Endothelial cell (in vitro differentiated cells): ENCODE measurements at regions not wholly inside any gene's neighbourhood (a gene's known extent, or its start where the extent isn't known, plus 50 kb on each side); places are given as distances from the start of the nearest gene placed in this dataset.
"Not testable (repeated sequence)": the region's sequence is repeated elsewhere in the genome, so short reads cannot be mapped to it uniquely, and the experiment has no call there.

Experiments
- DNase-seq: peaks from one replicate; pipeline ENCODE4 v3.0.0; 2021; ENCODE audit warnings: low spot score
- H3K27ac Mint-ChIP-seq: one replicate; pipeline ENCODE4 v1.8.0; 2021; ENCODE audit warnings: mixed read lengths, inconsistent platforms; ENCODE audit not compliant: unreplicated experiment
- H3K27me3 Mint-ChIP-seq: one replicate; pipeline ENCODE4 v1.8.0; 2021; ENCODE audit warnings: mild to moderate bottlenecking, moderate library complexity, mixed read lengths, inconsistent platforms; ENCODE audit not compliant: unreplicated experiment
- H3K36me3 Mint-ChIP-seq: one replicate; pipeline ENCODE4 v1.8.0; 2021; ENCODE audit warnings: mild to moderate bottlenecking, low read depth, mixed read lengths, inconsistent platforms; ENCODE audit not compliant: unreplicated experiment
- H3K4me1 Mint-ChIP-seq: one replicate; pipeline ENCODE4 v1.8.0; 2021; ENCODE audit warnings: mild to moderate bottlenecking, mixed read lengths, inconsistent platforms; ENCODE audit not compliant: unreplicated experiment
- H3K4me3 Mint-ChIP-seq: one replicate; pipeline ENCODE4 v1.8.0; 2021; ENCODE audit warnings: mild to moderate bottlenecking, mixed read lengths, inconsistent platforms; ENCODE audit not compliant: unreplicated experiment
- H3K9me3 Mint-ChIP-seq: one replicate; pipeline ENCODE4 v1.8.0; 2021; ENCODE audit warnings: mixed read lengths, inconsistent platforms; ENCODE audit not compliant: unreplicated experiment
- TF ChIP-seq, protein P1 (sequence below): fragments of 200-600 bp; sonication (generic); IDR thresholded peaks from one replicate; pipeline ENCODE4 v1.5.0; 2021; ENCODE audit warnings: antibody characterized with exemption; ENCODE audit not compliant: unreplicated experiment

DNA sequence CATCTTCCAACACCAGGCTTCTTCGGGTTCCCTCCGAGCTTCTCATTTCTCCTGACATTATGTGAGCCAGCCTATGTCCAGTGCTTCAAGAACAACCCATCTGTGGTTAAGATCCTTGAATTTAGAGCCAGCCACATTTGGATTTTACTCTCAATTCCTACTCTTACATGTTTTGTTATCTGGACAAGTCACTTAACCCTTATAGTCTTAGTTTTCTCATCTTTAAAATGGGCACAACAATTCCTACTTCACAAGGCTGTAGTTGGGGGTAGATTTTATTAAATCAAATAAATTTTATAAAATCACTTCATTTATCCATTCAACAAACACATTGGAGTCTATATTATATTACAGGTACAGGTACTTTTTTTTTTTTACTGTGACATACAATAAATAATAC lies 105.5 kb upstream of the SLC38A2 start:
- Mint-ChIP-seq H3K4me3 (no peak overlapping the region), H3K27ac (no peak overlapping the region), H3K9me3 (no peaks in the 10 kb centered on the region), H3K4me1 (peaks cover 8% of the 10 kb centered on the region), H3K27me3 (no peaks in the 10 kb centered on the region), H3K36me3 (no peaks in the 10 kb centered on the region)
- DNase-seq = no peak
- TF ChIP-seq, protein P1, sequence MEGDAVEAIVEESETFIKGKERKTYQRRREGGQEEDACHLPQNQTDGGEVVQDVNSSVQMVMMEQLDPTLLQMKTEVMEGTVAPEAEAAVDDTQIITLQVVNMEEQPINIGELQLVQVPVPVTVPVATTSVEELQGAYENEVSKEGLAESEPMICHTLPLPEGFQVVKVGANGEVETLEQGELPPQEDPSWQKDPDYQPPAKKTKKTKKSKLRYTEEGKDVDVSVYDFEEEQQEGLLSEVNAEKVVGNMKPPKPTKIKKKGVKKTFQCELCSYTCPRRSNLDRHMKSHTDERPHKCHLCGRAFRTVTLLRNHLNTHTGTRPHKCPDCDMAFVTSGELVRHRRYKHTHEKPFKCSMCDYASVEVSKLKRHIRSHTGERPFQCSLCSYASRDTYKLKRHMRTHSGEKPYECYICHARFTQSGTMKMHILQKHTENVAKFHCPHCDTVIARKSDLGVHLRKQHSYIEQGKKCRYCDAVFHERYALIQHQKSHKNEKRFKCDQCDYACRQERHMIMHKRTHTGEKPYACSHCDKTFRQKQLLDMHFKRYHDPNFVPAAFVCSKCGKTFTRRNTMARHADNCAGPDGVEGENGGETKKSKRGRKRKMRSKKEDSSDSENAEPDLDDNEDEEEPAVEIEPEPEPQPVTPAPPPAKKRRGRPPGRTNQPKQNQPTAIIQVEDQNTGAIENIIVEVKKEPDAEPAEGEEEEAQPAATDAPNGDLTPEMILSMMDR = no peak

DNA sequence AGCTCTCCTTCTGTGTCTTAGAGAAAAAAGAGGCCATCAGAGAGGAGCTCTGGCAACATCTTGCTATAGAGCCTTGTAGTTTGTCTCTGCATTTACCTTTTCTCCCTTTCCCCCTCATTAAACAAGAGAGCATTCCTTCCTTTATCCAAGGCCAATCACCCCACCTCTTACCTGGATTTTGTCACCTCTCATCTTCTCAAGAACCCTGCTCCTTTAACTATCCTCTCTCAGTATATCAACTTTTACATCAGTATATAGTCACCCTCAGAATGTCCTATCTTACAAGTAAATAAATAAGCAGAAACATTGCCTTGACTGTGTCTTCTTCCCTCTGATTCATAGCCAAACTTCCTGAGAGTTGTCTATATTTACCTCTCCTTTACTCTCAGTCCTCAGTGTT lies 105.0 kb upstream of the SLC38A2 start:
- Mint-ChIP-seq H3K27me3 (no peaks in the 10 kb centered on the region), H3K4me1 (peaks cover 8% of the 10 kb centered on the region), H3K9me3 (no peaks in the 10 kb centered on the region), H3K36me3 (no peaks in the 10 kb centered on the region), H3K4me3 (no peak overlapping the region), H3K27ac (no peak overlapping the region)
- no peak for DNase-seq
- TF ChIP-seq, protein P1 = no peak

DNA sequence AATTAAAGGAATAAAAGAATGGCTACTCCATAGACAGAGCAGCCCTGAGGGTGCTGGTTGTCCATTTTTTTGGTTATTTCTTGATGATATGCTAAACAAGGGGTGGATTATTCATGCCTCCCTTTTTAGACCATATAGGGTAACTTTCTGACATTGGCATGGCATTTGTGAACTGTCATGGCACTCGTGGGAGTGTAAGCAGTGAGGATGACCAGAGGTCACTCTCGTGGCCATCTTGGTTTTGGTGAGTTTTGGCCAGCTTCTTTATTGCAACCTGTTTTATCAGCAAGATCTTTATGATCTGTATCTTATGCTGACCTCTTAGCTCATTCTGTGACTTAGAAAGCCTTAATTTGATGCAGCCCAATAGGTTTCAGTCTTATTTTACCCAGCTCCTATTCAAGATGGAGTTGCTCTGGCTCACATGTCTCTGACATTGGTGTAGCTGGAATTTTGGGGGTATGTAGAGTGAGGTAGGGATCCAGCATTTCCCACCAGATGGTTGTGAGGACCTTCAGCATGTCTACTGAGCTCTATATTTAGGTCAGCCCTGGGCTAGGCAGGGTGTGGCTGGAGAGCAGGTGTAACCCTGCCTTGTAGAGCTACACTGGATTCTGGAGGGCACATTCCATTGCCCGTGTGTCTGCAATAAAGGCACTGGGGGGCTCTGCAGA lies 103.5 kb upstream of the SLC38A2 start:
- no peaks in the 10 kb centered on the region for H3K36me3 Mint-ChIP-seq

DNA sequence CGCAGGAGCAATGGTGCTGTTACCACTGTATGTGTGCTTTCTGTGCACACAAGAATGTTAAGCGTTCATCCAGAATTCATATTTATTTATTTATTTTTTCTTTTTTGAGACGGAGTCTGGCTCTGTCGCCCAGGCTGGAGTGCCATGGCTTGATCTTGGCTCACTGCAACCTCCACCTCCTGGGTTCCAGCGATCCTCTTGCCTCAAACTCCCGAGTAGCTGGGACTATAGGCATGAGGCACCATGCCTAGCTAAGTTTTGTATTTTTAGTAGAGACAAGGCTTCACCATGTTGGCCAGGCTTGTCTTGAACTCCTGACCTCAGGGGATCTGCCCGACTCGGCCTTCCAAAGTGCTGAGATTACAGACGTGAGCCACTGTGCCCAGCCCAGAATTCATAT lies 101.8 kb upstream of the SLC38A2 start:
- DNase-seq, H3K4me3 Mint-ChIP-seq, H3K27ac Mint-ChIP-seq, H3K4me1 Mint-ChIP-seq, H3K27me3 Mint-ChIP-seq, H3K9me3 Mint-ChIP-seq, H3K36me3 Mint-ChIP-seq: not testable (repeated sequence)

More for the DNA sequence above, 103.5 kb upstream of the SLC38A2 start:
- TF ChIP-seq, protein P1 = no peak
- Mint-ChIP-seq H3K9me3 (no peaks in the 10 kb centered on the region), H3K27me3 (no peaks in the 10 kb centered on the region), H3K27ac (no peak overlapping the region), H3K4me1 (peaks cover 5% of the 10 kb centered on the region), H3K4me3 (no peak overlapping the region)
- DNase-seq = no peak

DNA sequence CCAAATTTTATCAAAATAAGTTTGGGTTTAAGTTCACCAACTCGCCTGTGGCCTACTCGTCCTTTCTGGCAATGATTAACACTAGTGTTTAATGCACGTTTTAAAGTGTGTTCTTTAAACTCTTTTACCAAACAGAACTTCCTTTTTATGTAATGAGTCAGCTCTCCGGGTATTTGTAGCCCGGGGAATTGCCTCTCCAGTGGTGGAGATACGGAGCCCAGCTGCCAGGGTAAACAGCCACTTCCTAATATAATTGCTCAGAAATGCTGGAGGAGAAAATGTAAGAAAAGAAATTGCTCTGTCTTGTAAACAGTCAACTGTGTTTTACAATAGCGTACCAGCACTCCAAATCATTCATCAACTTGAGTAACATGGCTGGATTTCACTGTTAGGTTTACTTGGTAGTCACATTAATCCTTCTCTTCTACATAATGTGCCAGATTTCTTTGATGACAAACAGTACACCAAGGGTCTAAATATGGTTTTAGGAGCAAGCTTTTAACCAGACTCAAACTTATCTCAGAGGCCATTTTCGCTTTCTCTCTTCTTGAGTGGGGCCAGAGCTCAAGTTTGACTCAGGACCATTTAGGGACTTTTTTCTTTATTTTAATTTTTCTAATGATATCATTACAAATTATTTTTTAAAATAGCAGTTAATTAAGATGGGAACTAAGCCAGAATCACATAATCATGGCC lies 101.2 kb upstream of the SLC38A2 start:
- no peaks in the 10 kb centered on the region for H3K9me3 Mint-ChIP-seq
- H3K27me3 Mint-ChIP-seq = no peaks in the 10 kb centered on the region
- no peak overlapping the region for H3K4me3 Mint-ChIP-seq
- H3K27ac Mint-ChIP-seq = peak overlapping the region; percentile 78
- DNase-seq = no peak
- no peaks in the 10 kb centered on the region for H3K36me3 Mint-ChIP-seq
- TF ChIP-seq, protein P1 = no peak
- peaks cover 5% of the 10 kb centered on the region for H3K4me1 Mint-ChIP-seq
